ENCODE measurements at regions not wholly inside any gene's neighbourhood (a gene's known extent, or its start where the extent isn't known, plus 50 kb on each side); places are given as distances from the start of the nearest gene placed in this dataset.
A peak's percentile ranks its signal among the peaks of the same experiment; 100 is the strongest.

DNA sequence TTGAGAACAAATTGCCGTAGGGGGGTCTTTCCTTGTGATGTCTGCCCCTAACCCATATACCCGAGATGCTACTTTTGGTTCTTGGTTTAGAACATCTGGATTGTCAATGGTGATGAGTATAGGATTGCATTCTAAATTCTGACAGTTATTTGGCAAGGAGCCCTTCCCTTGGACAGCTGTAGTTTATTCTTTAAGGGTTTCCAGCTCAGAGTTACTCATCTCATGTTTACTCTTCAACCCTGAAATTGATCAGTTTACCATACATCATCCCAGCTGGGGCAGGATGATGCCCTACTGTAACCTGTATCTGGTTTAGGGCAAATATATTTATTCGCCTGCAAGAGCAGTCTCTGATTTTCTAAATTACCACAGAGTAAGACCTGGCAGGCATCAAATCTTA lies 85.7 kb upstream of the XCR1 start:
- no peak for DNase-seq

DNA sequence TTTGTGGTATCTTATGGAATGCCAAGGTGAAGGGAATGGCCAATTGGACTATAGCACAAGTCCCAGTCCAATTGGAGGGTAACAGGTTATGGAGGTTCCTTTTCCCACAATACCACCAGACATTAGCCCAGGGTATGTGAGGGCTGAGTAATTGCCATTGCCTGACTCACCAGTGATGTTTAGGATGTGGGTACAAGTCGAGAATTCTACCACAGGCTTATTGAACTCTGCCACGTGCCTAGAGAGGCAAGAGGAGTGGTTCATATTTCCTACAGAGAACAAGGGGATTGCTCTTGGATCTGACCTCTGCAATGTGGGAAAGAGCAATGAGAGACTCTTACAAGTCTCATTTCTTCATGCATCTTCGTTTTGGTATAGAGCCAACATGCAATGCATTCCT lies 85.0 kb upstream of the XCR1 start:
- no peak for DNase-seq

DNA sequence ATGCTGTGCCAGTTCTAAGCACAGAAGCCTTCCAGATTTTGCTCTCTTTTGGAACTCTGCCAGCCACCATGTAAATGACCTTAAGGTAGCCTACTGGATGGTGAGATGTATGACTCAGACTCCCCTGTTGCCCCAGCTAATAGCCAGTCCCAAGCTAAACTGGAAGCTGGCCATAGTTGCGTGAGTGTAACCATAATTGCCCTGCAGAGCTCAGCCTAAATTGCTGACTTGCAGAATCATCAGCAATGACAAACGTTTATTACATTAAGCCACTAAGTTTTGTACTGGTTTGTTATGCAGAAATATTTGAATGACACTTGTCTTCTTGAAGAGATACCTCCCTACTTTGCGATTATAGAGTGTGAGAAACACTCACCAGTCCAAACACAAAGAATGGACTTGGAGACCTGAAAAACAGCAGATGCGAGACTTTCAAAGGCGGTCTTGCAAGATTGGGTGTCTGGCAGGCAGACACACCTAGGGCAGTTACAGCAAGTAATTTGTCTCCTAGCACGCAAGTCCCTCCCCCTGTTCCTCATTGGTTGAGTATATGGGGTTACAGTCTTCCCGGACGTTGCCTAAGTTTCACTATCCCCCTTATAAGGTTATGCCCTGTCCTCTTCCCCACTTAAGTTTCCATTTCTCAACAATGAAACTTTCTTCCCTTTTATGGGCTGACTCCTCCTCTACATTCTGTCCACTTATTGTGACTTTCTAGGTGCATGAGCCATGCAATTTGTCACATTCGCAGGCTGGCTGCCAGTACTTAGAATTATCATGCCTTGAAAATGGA lies 83.6 kb upstream of the XCR1 start:
- no peak for DNase-seq

DNA sequence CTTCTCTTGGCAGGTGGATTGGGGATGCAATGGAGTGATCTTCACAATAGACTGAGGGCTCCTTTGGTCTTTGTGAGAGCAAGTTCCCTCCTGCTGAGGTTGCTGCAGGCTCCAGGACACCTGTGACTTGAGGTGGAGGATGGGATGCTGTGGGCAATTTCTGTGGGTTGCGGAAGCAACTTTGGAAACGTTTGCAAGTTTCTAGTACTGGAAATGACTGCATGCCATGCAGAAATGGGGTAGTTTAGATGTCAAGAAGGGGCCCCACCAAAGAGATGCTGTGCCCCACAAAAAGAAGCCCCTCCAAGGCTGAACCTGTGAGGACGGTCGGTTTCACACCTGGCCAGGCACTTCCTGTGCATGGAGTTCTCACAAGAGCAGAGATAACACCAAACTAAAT lies 80.4 kb upstream of the XCR1 start:
- no peak for DNase-seq

DNA sequence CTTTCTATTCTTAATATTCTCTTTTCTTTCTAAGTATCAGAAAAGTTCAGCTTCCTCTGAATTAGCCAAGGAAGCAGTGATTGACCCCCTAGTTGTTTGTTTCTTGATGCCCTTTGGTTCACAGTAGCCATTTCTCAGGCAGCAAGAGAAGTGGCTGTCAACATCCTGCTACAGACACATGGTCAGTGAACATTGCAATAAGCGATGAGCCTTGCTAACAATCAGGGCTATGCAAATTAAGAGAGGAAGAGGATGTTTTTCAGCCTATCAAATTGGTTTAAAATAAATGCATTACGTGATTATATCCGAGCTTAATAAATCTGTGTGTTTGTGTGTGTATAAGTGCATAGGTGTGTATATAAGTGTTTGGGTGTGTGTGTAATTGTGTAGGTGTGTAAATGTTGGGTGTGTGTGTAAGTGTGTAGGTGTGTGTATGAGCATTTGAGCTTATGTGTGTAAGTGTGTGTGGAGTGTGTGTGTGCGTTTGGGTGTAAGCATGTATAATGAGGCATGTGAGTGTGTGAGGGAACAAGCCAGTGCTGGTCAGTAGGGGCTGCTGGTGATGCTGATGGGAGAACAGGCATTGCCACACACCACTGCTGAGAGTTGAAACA lies 78.1 kb upstream of the XCR1 start:
- no peak for DNase-seq

DNA sequence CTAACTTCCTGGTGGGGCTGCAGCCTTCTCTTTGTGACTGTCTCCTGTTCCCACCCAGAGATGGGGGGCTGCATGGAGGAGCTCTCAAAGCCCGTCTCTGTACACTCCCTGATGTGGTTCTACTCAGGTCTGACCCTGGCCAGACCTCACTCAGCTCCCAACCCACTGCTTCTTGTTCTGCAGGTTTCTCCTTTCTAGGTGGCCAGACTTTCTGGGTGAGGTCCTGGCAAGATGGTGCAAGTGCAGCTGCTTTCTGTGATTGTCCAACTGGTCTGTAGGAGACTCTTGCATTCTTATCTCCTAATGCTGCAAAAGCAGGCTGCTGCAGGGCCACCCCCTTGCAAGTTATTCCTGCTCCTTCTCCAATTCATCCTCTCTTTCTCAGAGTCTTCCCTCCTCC lies 77.4 kb upstream of the XCR1 start:
- DNase-seq = no peak

DNA sequence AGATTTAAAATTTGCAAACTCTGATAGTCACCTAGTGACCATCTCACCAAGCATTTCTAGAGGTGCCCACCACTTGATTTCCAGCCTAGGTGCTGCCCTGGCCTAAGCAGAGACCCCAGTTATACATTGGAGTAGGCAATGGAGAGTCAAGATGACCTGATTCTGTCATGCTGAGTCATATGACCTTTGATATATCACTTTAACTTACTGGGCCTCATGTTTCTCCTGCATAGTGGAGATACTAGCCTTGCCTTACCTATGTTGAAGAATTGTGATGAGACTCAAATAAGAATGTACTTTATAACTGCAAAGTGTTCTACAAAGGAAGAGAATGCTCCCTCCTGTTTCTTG lies 75.5 kb upstream of the XCR1 start:
- DNase-seq = no peak

DNA sequence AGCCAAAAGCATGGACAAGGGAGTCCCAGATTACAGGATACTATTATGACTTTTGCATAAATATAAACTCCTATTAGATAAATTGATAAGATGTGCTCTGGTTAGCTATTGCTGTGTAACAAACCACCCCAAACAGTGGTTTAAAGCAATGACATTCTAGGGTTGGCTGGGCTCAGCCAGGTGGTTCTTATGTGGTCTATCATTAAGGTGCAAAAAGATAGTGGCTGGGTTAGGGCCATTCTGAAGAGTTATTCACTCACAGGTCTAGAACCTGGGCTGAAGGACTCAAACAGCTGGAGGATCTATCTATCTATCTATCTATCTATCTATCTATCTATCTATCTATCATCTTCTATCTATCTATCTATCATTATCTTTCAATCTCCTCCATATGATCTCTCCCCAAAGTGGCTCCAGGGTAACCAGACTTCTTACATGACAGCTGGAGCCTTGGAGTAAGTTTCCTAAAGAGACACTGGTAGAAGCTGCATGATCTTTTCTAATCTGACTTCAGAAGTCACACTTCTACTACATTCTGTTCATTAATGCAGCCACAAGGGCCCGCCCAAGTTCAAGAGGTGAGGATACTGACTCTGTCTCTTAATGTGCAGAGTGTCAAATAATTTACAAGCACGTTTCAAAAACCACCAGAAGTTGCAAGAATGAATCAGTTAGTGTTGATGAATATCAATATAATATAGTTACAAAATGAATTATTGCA lies 74.9 kb upstream of the XCR1 start:
- peak; percentile 19 for DNase-seq

DNA sequence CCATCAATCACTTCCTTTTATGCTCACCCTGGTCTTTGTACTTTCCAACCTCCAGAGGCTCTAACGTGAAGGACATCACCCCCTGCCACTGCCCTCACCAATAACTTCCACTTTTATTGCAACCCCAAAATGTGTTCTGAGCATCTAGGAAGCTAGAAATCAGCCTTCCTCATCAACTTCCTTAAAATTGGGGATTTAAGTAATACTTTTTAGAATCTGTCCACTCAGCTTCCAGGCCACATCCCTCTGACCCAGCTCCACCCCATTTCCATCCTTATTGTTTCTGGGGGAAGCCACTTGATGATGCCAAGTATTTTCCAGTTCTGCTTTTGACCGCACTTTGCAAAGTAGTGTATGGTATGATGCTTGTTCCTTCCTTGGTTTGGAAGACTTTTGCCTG lies 73.5 kb upstream of the XCR1 start:
- no peak for DNase-seq

DNA sequence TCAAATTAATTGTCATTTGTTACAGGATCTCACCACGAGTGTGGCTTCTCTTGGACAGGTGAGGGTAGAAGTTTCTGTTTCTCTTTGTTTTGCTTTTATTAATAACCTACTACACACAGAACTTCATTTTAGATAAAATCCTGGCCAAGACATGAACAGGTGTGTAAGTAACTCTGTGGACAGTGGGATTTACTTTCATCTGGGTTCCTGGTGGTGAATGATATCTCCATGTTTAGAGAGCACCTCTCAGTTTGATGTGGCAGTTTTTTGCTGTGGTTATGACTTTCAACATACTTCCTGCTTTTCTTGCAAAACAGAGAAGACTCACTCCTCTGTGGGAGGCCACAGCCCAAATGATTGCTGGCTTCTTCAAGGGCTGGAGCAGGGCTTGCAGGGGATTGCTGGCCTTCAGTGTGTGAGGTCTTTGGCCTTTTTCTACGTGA lies 71.1 kb upstream of the XCR1 start:
- DNase-seq = peak; percentile 46

DNA sequence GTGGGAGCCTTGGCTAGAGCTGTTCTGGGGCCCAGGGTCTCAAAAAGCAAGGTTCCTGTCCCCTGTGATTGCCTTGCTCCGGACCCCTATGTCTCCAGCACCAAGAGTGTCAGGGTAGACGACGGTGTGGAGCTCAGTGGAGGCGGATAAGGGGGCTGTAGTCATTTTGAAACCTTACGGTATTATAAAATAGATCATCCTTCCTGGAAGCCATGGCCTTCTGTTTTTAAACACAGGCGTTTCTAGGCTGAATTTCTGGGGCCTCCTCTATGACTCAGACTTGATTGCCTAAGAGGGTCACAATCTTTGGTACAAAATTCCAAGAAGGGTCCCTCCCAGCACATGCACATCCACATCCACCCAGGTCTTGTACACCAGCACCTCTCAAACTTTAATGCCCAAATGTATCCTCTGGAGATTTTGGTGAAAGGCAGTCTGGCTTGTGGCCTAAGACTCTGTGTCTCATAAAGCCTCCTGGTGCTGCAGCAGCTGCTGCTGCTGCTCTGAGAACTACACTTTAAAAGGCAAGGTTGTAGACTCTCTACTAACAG lies 70.5 kb upstream of the XCR1 start:
- DNase-seq = peak; percentile 54

DNA sequence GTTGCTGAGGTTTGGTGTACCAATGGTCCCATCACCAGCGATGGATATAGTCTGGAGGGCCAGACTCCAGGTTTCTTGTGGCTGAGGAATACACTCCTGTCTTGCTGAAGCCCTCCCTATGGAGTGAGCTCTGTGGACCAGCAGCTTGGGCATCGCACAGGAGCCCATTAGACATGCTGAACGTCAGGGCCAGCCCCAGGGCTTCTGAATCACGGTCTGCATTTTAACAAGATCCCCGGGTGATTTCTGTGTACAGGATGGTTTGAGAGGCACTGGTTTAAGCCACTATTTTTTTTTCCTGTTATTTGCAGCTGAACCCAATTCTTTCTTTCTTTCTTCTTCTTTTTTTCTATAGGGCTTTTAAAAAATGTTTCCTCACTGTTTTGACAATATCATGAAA lies 69.5 kb upstream of the XCR1 start:
- DNase-seq = no peak

DNA sequence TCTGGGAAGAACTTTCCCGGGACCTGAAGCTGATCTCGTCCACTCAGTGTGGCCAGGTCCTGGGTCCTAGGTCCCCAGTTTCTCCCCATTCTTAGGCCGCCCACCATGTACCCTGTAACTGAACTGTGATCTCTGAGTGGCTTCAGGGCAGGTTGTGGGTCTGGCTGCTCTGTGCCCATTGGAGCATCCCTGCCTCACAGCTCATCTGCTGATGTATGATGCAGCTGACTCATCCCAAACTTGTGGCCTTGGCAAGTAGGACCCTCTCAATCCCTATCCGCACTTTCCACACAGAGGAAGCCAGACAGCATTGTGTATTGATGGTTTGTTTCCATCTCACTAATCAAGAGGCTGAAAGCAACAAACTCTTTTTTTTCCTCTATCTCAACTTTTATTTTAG lies 69.1 kb upstream of the XCR1 start:
- no peak for DNase-seq

DNA sequence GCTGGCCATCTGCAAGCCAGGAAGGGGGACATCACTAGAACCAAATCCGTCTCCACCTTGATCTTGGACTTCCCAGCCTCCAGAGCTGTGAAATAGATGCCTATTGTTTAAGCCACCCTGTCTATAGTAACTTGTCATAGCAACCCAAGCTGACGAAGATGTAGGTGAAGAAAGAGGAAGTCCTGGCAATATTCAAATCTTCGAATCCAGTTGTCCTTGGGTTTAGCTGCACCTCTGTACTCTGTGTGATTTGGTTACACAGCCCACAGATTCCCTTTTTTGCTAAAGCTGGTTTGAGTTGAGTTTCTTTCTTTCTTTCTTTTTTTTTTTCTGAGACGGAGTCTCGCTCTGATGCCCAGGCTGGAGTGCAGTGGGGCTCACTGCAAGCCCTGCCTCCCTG lies 68.0 kb upstream of the XCR1 start:
- no peak for DNase-seq

DNA sequence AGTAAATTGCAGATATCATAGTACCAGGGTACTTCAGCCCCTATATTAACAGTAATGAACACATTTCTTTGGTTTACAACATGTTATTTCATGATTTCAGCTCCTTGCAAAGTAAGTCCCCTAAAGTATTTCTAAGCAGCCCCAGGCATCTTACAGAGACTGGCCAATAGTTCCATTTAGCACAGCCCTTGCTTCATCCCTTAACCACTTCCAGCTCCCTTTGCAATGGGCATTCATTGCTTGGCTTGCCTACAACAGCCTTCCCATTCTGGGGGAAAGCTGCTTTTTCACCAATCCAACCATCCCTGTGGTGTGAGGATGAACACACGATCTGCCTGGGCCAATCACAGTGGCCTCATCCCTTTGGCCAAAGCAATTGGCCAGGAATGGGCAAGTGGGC lies 67.2 kb upstream of the XCR1 start:
- no peak for DNase-seq

DNA sequence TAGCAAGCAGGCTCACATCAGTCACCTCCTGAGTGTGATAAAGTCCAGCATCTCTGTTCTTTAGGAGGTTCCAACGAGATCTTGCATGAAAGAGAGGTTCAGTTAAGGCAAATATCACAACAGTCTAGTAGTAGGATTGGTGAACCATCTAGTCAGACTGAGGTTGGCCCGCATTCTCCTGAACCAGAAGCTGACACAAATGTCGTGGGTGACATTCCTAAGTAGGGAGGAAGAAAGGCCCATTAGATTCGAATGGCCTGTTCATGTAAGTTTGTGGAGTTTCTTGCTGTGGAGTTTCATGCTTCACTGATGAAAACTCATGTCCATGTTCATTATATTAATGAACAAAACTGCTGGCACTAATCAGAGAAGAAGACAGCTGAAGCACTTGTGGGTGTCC lies 66.7 kb upstream of the XCR1 start:
- DNase-seq = no peak

DNA sequence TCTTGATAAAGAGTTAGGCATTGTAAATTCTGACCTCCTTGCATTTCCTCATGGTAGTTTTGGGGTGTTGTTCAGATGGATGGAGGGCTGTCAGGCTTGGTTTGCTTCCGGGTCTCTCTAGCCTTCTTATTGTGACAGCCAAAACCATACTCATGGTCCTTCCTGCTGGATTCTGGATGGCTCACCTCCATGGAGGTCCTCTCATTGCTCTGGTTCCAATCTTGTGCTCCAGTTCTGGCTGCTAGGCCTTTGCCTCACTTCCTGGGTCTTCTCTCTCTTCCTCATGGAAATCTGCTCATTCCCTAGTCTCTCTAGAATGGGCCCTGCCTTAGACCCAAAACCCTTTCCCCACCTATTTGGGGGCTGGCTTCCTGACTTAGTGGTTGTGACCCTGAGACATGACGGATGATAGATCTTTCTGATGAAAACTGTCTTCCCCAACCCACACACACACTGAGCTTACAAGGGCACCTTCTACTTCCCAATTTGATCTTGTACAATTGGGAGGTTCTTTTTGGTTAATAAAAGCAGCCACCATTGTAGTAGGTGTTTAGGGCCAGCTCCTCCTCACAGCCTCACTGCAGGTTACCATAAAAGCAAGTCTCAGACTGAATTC lies 66.2 kb upstream of the XCR1 start:
- no peak for DNase-seq

DNA sequence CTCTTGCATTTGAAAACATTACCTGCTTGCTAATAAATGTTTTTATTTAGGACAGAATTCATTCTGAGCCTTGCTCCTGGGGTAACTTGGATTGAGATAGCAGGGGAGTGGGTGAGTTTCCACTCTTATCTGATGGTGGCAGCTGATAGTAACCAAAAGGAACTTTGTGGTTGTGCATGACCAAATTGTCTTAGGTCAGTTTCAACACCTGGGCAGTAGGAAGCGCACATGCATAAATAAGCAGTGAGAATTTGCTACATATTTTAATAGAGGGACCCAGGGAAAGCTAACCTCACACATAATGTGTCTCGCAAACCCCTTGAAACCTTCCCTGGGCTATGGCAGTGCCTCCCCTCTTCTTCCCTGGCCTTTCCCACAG lies 65.4 kb upstream of the XCR1 start:
- no peak for DNase-seq

DNA sequence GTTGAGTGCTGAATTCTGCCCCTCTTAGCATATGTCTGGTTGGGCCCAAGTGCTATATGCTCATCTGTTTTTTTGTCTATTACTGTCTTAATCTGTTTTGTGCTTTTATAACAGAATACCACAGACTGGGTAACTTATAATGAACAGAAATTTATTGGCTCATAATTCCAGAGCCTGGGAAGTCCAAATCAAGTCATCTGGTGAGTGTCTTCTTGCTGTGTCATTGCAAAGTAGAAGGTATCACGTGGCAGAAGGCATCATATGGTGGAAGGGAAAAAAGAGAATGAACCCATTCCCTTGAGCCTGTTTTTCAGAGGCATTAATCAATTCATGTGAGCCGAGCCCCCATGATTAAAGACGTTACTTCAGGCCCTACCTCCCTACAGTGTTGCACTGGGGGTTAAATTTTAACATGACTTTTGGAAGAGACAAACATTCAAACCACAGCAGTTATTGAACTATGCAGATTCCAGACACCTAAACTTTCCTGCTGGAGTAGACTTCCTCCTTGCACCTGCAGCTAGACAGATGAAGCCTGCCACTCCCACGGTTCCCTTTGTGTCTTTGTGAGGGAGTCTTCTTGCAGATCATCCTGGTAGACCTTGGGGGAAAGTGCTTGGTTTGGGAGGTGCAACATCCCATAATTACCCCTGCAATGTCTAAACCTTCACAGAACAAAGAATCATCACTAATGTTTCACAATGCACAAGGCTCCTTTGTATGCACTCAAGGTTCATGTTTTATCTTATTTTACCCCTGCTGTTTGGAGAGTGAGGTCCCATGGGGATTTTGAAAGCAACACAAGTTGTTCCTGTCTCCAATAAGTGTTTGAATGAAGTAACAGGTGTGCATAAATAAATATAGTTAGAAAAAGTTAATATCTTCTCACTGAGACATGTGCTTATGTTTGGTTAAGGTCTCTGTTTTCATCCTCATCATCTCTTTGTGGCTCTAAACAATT lies 64.7 kb upstream of the XCR1 start:
- no peak for DNase-seq

DNA sequence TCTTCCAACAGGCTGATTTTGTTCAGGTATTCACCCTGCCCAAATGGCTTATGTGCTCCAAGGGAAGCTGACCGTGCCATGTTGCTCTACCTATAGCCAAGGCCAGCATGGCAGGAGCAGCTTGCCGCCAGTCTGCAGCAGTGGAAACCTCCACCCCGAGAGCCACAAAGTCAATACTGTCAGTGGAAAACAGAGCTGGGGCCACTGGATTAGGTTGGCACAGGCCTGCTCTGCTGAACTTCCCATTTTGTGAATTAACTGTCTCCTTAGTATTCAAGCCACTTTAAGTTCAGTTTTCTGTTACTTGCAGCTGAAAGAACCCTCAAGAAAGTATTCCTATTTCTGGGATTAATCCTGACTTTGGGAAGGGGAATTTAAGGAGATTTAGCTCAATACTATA lies 63.8 kb upstream of the XCR1 start:
- DNase-seq = no peak

DNA sequence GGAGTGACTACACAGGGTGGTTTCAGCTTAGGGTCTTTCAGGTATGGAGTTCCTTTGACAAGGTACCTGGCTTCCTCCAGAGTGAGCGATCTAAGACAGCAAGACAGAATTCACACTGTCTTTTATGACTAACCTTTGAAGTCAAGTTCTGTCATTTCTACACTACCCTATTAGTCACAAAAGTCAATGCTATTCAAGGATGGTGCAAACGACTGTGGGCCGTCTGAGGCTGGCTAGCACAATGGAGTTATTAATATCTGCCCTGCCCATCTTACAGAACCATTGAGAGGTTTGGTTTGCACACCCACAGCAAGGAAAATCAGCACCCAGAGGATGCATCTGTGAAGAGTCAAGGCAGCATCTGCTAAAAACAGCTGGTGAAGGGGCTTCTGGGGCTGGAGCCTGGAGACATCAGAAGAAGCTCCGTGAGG lies 62.9 kb upstream of the XCR1 start:
- no peak for DNase-seq

DNA sequence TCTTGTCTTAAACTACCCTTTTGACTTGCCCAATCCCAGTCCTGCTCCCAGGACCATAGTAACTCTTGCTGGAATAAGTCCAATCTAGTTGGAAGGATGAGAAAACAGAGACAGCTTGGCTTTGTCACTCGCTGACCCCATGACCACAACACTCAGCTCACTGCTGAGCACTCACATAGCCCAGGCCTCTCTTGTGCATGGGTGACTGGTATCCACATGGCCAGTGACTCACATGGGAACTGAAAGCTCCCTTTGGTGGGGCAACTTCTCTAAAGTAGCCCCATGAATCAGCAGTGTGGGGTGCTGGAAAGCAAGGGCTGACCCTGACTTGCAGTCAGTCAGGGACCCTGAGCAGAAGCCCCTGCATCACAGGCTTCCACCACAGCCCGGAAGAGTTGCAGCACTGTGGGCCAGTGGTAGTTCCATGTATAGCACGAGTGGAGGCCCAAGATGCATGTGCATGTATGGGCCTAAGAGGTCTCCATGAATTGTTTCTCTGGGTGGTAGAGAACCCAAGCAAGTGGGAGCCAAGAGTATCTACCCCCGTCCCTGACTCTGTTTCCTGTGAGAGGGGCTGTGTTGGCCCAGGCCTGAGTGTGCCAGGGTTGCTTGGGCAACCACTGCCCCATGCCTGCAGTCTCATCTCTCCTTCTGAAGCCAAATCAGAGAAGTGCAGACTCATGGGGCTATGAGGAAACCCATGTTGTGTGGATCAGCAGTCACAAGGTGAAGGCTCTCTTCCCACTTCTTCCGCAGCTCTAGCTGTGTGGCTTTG lies 62.1 kb upstream of the XCR1 start:
- no peak for DNase-seq

Measured in stimulated activated CD4-positive, alpha-beta T cell treated with anti-CD3 and anti-CD28 coated beads, Interleukin-4, amount 100 ng/mL, for 24 hours (primary cell).